Right lobe of liver (tissue), 6 donors: ENCODE measurements at regions not wholly inside any gene's neighbourhood (a gene's known extent, or its start where the extent isn't known, plus 50 kb on each side); places are given as distances from the start of the nearest gene placed in this dataset.

Experiments used
- ATAC-seq, 4 donors: fragments of 200-7000 bp; cut with Tn5 transposase; one replicate each; pipeline ENCODE4 v1.9.1; 2020; ENCODE audit warnings: mild to moderate bottlenecking in 4 of 4, moderate library complexity in 4 of 4
- DNase-seq, 3 donors: peaks; one replicate each; pipeline ENCODE4 v3.0.0-alpha.2; 2020
- H3K27ac ChIP-seq, 3 donors: fragments of 200-600 bp; one replicate each; pipeline ENCODE4 v1.8.0; 2022
- H3K27me3 ChIP-seq, 2 donors: fragments of 200-600 bp; one replicate each; pipeline ENCODE4 v1.8.0; 2022
- H3K36me3 ChIP-seq, 4 donors: fragments of 200-600 bp; sonication (generic) in 1 of 4; one replicate each; pipeline versions ENCODE4 v1.5.1 to v1.8.0; 2017 to 2022; ENCODE audit warnings: control low read depth in 1 of 4
- H3K4me1 ChIP-seq, 4 donors: fragments of 200-600 bp; sonication (generic) in 1 of 4; one replicate each; pipeline versions ENCODE4 v1.5.1 to v1.8.0; 2017 to 2022; ENCODE audit warnings: control low read depth in 1 of 4
- H3K4me3 ChIP-seq, 3 donors: fragments of 200-600 bp; one replicate each; pipeline ENCODE4 v1.8.0; 2022
- H3K9me3 ChIP-seq, 4 donors: fragments of 200-600 bp; sonication (generic) in 1 of 4; one replicate each; pipeline versions ENCODE4 v1.5.1 to v1.8.0; 2017 to 2022; ENCODE audit warnings: control low read depth in 1 of 4
- POLR2A ChIP-seq: fragments of 450-650 bp; IDR thresholded peaks from one replicate; pipeline ENCODE4 v1.6.1; 2017; ENCODE audit warnings: antibody characterized with exemption, mild to moderate bottlenecking
- WGBS: methylation state at CpG from one replicate; pipeline ENCODE4 v1.1.6; 2018; ENCODE audit warnings: low coverage, low lambda C conversion rate; ENCODE audit not compliant: insufficient coverage; ENCODE audit errors: missing lambda C conversion rate; 5-methylcytosine and 5-hydroxymethylcytosine counted together
- intact Hi-C, 2 donors: fragments of 100-400 bp; cut with DNase I; formaldehyde crosslinking; loops; one replicate each; pipeline versions ENCODE4 v1.11.2 to v1.14.1; 2022
- TF ChIP-seq, protein P1 (sequence below), 4 donors: fragments of 200-600 bp in 3 of 4; fragments of 450-650 bp in 1 of 4; IDR thresholded peaks; one replicate each; pipeline versions ENCODE4 v1.5.1 to v1.8.0; 2016 to 2022; ENCODE audit warnings: antibody characterized with exemption in 4 of 4, mild to moderate bottlenecking in 2 of 4
- donor health status: DM: no; HTN: yes; CAD: no.
- donor health status: DM: no; HTN: no; CAD: no.
- donor health status: DM: no; HTN: no; CAD: no.
- donor health status: DM: no; HTN: yes; CAD: no.
- donor health status: DM: no; HTN: yes; CAD: no.

- ATAC-seq (no peak), DNase-seq (no peak)
- no peaks in the 10 kb centered on the region for H3K36me3 ChIP-seq
- no peak overlapping the region for H3K4me3 ChIP-seq
- no peak overlapping the region for H3K27ac ChIP-seq
- peaks cover 0 to 10% (median 0%) of the 10 kb centered on the region in 4 donors for H3K4me1 ChIP-seq
- no peak for TF ChIP-seq POLR2A
- TF ChIP-seq, protein P1, sequence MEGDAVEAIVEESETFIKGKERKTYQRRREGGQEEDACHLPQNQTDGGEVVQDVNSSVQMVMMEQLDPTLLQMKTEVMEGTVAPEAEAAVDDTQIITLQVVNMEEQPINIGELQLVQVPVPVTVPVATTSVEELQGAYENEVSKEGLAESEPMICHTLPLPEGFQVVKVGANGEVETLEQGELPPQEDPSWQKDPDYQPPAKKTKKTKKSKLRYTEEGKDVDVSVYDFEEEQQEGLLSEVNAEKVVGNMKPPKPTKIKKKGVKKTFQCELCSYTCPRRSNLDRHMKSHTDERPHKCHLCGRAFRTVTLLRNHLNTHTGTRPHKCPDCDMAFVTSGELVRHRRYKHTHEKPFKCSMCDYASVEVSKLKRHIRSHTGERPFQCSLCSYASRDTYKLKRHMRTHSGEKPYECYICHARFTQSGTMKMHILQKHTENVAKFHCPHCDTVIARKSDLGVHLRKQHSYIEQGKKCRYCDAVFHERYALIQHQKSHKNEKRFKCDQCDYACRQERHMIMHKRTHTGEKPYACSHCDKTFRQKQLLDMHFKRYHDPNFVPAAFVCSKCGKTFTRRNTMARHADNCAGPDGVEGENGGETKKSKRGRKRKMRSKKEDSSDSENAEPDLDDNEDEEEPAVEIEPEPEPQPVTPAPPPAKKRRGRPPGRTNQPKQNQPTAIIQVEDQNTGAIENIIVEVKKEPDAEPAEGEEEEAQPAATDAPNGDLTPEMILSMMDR (IDR thresholded peaks at IDR 0.05): no peak
- WGBS: 68% methylated on average over 2 of the region's 3 CpGs
- H3K9me3 ChIP-seq: no peaks in the 10 kb centered on the region
- intact Hi-C loops: no loop called here
- no peaks in the 10 kb centered on the region for H3K27me3 ChIP-seq
Observed at GRCh38 chr2:138441916-138442315, 59.7 kb upstream of the SPOPL start.

- Histone ChIP-seq H3K4me1 (no peaks in the 10 kb centered on the region), H3K27me3 (no peaks in the 10 kb centered on the region), H3K27ac (no peak overlapping the region), H3K9me3 (no peaks in the 10 kb centered on the region), H3K36me3 (no peaks in the 10 kb centered on the region), H3K4me3 (no peak overlapping the region)
- ATAC-seq (no peak), DNase-seq (no peak)
- 75% methylated on average over 4 of the region's 4 CpGs for WGBS
- intact Hi-C loops: no loop called here
- TF ChIP-seq POLR2A: no peak
- TF ChIP-seq, protein P1 (IDR thresholded peaks at IDR 0.05): no peak
Observed at GRCh38 chr2:138444411-138444810, 57.2 kb upstream of the SPOPL start.

DNA sequence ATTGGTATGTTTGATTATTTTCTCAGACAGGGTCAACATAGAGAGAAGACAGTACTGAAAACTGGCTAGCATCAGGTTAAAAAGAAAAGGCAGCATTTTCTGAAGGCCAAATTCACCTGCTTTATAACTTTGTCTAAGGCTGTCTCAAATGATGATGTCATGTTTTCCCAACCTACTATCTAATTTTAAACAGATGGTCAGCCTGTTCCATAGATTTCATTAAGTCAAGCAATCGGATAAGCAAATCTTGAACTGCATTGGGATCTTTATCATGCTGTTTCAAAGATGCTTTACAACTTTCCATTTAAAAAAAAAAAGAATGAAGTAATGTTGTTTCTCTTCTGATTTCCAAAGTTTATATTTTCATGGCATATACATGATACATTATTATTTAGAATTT, 56.3 kb upstream of the SPOPL start:
- Histone ChIP-seq H3K27ac (no peak overlapping the region), H3K4me3 (no peak overlapping the region), H3K36me3 (no peaks in the 10 kb centered on the region), H3K27me3 (no peaks in the 10 kb centered on the region), H3K4me1 (no peaks in the 10 kb centered on the region), H3K9me3 (no peaks in the 10 kb centered on the region)
- DNase-seq (no peak), ATAC-seq (no peak)
- intact Hi-C loops: no loop called here
- TF ChIP-seq, protein P1 (IDR thresholded peaks at IDR 0.05): no peak
- no peak for TF ChIP-seq POLR2A
- WGBS: 100% methylated on average over 1 of the region's 1 CpG

- Histone ChIP-seq H3K9me3 (no peaks in the 10 kb centered on the region), H3K4me3 (no peak overlapping the region), H3K27me3 (no peaks in the 10 kb centered on the region), H3K27ac (no peak overlapping the region), H3K4me1 (no peaks in the 10 kb centered on the region), H3K36me3 (no peaks in the 10 kb centered on the region)
- intact Hi-C loops: no loop called here
- no peak for ATAC-seq
- no peak for DNase-seq
- 88% methylated on average over 4 of the region's 5 CpGs for WGBS
- TF ChIP-seq POLR2A: no peak
- TF ChIP-seq, protein P1 (IDR thresholded peaks at IDR 0.05): no peak
Observed at GRCh38 chr2:138446043-138446442, 55.5 kb upstream of the SPOPL start.

GRCh38 chr2:138447889-138448570, 53.5 kb upstream of the SPOPL start:
- no peaks in the 10 kb centered on the region for H3K27me3 ChIP-seq
- H3K4me3 ChIP-seq: no peak overlapping the region
- intact Hi-C loops: no loop called here
- TF ChIP-seq POLR2A: no peak
- TF ChIP-seq, protein P1 (IDR thresholded peaks at IDR 0.05): no peak
- 65% methylated on average over 2 of the region's 2 CpGs for WGBS
- ATAC-seq (no peak), DNase-seq (no peak)
- H3K36me3 ChIP-seq: no peaks in the 10 kb centered on the region
- no peak overlapping the region for H3K27ac ChIP-seq
- H3K9me3 ChIP-seq: peaks cover 0 to 2% (median 0%) of the 10 kb centered on the region in 4 donors
- H3K4me1 ChIP-seq: no peaks in the 10 kb centered on the region
